ENCODE measurements at regions not wholly inside any gene's neighbourhood (a gene's known extent, or its start where the extent isn't known, plus 50 kb on each side); places are given as distances from the start of the nearest gene placed in this dataset.

DNA sequence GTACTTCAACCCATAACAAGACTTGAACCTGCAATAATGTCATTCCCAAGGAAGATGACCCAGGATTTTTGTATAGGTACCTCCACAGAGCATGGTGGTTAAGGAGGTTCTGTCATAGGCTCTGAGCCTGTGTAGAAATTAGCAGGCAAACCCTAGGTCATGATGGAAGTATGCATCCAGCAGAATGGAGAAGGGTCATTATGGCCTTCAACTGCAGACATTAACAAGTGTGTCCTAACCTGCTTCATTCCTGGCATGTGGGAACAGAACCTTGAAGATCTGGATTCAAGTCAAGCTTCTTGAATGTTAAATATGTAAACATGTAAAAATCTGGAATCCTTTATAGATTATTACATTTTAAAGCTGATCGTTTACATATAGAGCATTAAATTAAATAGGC, 116.2 kb upstream of the SLC38A4 start:
- TF ChIP-seq POLR2A (IDR thresholded peaks at IDR 0.05; ENCODE audit: low read depth) (no peak), CTCF (IDR thresholded peaks at IDR 0.05) (no peak), POLR2AphosphoS5 (IDR thresholded peaks at IDR 0.05) (no peak), EP300 (IDR thresholded peaks at IDR 0.05) (no peak)

Data from esophagus muscularis mucosa (tissue), 4 donors.